GM18861 (cell line): ENCODE measurements at regions not wholly inside any gene's neighbourhood (a gene's known extent, or its start where the extent isn't known, plus 50 kb on each side); places are given as distances from the start of the nearest gene placed in this dataset.

ENCODE experiments used
- ATAC-seq: cut with Tn5 transposase; IDR thresholded peaks from one replicate; pipeline ENCODE4 v1.9.1; 2021; ENCODE audit not compliant: unreplicated experiment

DNA sequence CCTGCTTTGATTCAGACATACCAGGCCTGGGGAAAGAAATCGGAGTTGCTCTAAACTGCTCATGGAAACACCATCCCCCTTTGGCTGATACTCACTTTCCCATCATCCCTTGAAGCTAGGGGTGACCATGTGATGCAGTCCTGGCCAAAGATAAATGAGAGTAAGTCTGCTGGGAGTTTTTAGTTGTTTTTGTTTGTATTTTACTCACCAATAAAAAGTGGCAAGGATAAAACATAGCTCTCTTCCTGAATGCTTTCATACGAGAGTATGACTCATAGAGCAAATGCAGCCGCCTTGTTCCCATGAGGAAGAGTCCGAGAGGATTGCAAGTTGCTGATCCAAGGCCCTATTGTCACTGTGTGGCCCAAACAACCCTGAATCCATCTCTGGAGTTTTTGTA, 126.4 kb upstream of the TMEM132C start:
- ATAC-seq = no peak

DNA sequence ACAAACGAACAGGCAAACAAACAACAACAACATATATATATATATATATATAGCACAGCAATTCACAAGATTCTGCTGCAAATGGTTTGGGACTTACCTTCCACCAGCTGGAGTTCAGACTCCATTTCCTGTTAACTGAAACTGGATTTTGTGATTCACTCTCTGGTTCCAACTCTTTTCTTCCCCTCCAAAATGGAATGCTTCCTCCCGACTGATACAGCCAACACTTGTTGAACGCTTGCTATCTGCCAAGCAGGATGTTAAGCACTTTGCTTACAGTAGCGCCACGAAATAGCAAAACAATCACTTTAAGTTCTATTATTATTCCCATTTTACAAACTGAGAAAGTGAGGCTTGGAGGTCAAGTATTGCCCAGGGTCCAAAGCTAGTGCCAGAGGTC, 116.0 kb upstream of the TMEM132C start:
- ATAC-seq = no peak

DNA sequence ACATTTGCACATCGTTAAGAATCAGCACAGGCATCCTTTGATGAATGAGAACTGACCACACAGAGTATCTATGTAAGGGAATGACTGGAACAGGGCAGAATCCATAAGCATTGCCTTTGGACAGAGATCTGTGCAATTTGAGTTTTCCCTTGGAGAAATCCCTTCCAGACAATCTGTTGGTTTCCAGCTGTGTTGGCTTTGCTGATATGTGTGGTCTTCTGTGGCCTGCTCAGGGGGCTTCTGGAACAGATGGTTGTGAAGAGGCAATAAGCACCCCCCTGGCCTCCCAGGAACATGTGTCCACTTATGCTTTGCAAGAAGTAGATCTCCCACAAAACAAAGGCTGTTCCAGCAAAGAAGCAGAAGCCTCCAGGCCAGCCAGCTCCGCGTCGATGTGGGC, 111.4 kb upstream of the TMEM132C start:
- no peak for ATAC-seq

DNA sequence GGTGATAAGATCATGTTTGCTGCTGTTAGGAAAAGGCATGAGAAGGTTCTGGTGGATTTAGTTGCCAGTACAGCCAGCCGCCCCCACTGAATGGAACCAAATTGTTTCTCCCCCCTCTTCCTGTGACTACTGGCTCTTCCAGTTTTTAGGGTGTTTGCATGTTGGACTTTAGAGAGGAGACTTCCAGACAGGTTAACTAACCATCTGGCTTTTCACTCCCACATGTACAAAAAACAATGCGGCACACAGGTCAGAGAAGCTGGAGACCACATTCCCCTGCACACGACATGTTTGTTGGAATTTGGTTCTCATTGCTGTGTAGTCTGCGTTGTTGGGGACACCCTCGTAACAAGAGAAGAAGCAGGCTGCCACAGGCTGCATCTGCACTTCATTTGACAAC, 103.9 kb upstream of the TMEM132C start:
- no peak for ATAC-seq

DNA sequence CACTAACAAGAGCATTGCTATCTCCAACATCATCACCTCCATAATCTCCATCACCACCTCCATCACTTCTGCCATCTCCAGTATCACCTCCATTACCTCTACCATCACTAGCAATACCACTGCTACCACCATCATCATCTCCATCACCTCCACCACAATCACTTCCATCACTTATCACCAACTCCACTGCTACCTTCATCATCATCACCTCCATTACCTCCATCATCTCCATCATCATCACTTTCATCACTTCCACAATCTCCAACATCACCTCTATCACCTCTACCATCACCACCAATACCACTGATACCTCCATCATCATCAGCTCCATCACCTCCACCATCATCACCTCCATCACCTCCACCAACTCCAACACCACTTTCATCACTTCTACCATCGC, 102.4 kb upstream of the TMEM132C start:
- no peak for ATAC-seq

DNA sequence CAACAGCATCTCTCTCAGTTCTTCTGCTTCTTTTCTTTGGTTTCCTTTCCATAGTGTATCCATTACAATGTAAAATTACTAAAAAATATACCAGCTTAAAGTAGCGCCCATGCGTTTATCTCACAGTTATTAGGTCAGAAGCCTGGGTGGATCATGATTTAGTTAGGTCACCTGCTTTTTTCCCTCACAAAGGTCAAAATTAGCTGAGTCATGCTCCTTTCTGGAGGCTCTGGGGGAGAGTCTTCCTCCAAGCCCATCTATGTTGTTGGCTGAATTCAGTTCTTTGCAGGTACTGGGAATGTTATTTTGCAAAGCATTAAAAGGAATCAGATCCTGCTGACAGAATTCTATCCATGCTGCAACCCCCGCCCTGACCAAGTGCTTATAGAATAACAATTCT, 101.6 kb upstream of the TMEM132C start:
- no peak for ATAC-seq

DNA sequence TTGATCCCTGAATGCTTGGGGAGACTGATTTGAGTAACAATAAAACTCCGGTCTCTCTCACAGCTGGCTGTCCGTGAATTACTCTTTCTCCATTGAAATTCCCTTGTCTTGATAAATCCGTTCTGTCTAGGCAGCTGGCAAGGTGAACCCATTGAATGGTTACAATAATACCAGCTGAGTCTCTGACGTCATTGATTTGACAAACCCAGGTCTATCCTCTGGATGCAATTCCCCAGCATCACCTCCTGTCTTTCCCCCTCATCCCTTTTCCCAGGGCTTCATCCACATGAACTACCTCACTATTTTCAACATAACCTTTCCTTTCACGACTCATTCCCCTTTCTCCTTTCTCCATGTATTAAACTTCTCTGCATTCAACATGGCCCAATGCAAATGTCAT, 98.7 kb upstream of the TMEM132C start:
- ATAC-seq = no peak

DNA sequence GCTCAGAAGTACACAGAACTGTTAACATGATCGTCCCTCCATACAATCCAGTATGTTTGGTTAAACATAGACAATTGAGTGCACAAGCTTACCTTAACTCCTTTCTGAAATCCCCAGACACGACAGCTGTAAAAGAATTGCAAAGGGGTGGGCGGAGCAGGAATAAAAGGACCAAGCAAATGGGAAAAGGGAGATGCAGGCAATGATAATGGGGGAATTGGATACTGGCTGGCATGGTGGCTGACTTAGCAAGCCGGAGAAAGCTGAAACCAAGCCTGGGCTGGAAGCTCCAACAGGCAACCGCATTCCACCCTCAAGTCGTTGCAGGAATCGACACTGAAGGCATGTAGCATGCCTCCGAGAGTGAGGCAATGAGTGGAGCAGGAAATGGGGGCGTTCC, 96.8 kb upstream of the TMEM132C start:
- no peak for ATAC-seq

DNA sequence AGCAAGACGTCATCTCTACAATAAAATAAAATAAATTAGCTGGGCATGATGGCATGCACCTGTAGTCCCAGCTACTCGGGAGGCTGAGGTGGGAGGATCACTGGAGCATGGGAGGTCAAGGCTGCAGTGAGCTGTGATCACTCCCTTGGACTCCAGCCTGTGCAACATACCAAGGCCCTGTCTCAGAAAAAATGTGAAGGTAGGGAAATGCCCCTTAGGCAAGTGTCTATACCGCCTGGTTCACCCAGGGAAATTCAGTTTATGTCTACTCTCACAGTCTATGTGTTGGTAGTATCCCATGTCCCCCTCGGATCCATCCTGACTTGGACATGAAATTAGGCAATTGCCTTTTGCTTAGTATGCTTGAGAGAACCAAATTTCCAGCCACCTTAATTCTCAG, 88.4 kb upstream of the TMEM132C start:
- no peak for ATAC-seq

DNA sequence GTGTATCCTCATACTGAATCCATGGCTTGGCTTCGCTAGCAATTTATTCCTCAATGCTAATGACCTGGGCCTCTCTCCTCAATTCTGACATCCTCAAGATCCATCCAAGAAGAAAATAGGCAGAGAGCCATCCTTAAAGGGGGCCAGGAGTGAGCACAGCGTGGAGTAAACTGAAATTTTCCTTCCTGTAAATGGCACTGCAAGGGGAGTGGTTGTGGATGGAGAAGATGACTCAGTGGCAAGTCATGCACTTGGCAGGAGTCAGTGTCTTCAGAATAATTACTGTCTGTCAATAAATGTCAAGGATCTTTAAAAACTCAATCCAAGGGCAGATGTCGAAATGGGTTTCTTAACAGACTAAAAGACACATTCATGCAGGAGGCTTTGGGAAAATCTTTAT, 88.0 kb upstream of the TMEM132C start:
- no peak for ATAC-seq

DNA sequence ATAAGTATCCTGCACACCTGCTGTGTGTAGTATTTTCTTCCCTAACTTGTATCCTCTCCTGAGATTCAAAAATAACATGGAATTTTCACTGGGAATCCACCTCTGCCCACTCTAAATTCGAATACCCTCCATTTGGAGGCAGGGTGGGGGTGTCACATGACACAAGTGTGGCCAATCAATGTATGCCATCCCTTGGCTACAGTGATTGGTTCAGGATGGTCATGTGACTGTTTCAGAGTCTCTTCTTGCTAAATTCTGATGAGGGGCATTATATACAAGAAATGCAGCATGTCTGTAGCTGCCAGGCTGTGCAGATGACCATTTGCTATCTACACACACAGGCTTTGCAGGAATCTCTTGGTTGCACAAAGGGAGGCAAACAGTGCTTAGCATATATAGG, 86.8 kb upstream of the TMEM132C start:
- ATAC-seq = no peak

DNA sequence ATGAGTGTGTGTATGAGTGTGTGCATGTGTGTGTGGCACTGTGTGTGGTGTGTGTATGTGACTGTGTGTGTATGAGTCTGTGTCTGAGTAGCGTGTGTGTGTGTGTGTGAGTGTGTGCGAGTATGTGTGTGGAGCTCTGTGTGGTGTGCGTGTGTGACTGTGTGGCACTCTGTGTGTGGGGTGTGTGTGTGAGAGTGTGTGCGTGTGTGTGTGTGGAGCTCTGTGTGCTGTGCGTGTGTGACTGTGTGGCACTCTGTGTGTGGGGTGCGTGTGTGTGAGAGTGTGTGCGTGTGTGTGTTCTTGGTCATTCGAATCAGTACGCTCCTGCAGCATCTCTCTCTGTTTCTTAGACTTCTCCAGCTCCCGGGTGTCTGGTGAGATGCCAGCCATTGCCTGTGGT, 76.9 kb upstream of the TMEM132C start:
- ATAC-seq = no peak

DNA sequence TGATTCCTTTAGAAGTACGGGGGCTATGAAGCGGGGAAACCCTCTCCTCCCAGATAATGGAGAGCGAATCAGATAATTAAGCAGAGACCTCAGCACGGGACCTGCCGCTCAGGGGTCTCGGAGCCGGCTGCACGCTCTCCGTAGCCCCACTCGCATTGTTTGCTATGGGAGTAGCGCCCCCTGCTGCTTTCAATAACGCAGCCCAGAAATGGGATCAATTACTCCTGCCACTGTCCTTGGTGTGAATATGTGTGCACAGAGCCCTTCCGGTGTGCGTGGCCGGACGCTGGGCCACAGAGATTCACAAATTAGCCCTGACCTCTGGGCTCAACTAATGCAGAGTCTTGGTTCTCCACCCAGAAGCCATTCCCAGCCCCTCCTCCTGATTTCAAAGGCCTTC, 76.4 kb upstream of the TMEM132C start:
- no peak for ATAC-seq

DNA sequence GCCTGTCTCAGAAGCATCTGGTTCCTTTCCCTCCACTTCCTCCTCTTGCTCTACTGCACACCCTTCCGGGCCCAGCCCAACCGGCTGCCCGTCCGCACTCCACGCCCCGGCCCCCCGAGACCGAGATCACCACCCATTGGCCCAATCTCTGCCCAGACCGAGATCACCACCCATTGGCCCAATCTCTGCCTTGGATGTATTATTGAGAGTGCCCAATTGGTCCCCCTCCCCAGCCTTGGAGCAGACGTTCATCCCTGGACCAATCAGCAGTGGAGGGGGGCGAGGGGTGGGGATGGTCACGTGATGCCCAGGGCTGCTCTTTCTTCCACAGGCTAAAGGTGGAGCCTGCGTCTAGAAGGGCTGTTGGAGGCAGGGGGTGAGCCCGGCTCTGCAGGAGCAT, 75.6 kb upstream of the TMEM132C start:
- no peak for ATAC-seq

DNA sequence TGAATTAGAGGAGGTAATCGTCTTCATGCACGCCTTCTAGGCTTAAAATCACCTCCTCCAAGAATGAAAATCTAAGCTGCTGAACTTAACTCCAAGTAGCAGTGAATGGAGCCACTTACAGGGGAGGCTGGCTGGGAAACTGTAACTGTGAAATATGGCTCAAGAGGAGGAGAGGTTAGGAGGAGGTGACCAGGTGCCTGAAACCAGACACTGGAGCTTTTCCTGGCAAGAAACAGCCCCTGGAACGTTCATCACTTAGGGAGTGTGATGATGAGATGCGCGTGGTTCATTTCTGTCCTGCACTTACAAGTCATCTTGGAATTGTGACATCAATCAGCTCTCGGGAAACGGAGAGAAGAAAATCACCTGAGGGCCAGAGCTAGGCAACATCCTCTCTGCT, 62.3 kb upstream of the TMEM132C start:
- no peak for ATAC-seq

DNA sequence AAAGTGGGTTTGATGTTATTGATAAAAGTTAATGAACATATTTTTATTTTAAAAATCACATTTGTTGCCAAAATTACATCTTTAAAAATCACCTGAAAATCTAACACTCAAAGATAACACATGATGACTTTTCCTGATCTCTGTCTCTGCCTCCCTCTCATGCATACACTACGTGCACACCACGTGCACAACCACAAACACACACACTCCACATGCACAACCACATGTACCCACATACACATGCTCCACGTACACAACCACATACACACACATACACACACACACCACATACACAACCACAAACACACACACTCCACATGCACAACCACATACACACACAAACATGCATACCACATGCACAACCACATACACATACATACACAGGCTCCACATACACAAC, 61.8 kb upstream of the TMEM132C start:
- ATAC-seq = no peak

DNA sequence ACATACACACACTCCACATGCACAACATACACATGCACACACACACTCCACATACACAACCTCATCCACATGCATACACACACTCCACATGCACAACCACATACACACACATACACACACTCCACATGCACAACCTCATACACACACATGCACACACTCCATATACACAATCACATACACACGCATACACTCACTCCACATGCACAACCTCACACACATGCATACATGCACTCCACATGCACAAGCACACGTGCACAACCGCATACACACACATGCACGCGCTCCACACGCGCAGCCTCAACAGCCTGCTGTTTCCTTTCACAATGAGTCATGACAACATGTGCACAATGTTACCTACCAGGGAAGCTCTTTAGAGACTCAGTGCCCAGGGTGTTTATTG, 61.2 kb upstream of the TMEM132C start:
- ATAC-seq = no peak
